KMS-11 (cell line): ENCODE measurements at regions not wholly inside any gene's neighbourhood (a gene's known extent, or its start where the extent isn't known, plus 50 kb on each side); places are given as distances from the start of the nearest gene placed in this dataset.

Experiments
- H2AFZ ChIP-seq: fragments of 200-600 bp; sonication (generic); 2 replicates; pipeline ENCODE4 v1.6.1; 2016; ENCODE audit warnings: antibody characterized with exemption, mixed run types, low read depth
- H3K27ac ChIP-seq: fragments of 200-600 bp; sonication (generic); 2 replicates; pipeline ENCODE4 v1.6.1; 2016; ENCODE audit warnings: mild to moderate bottlenecking, mixed run types
- H3K27me3 ChIP-seq: fragments of 200-600 bp; sonication (generic); 2 replicates; pipeline ENCODE4 v1.6.1; 2017; ENCODE audit warnings: mild to moderate bottlenecking, low read depth, mixed run types, moderate library complexity; ENCODE audit not compliant: insufficient read depth
- H3K36me3 ChIP-seq: fragments of 200-600 bp; sonication (generic); 2 replicates; pipeline ENCODE4 v1.6.1; 2017; ENCODE audit warnings: mild to moderate bottlenecking, mixed run types; ENCODE audit not compliant: insufficient read depth
- H3K4me1 ChIP-seq: fragments of 200-600 bp; sonication (generic); 2 replicates; pipeline ENCODE4 v1.6.1; 2016; ENCODE audit warnings: mild to moderate bottlenecking, low read depth, mixed run types; ENCODE audit not compliant: poor library complexity, severe bottlenecking
- H3K4me2 ChIP-seq: fragments of 200-600 bp; sonication (generic); 2 replicates; pipeline ENCODE4 v1.7.0; 2016; ENCODE audit warnings: mild to moderate bottlenecking, mixed run types
- H3K4me3 ChIP-seq: fragments of 200-600 bp; sonication (generic); IDR thresholded peaks from 2 replicates; pipeline ENCODE4 v1.6.1; 2017; ENCODE audit warnings: low read depth, low read length, mixed read lengths; ENCODE audit not compliant: insufficient read depth
- H3K79me2 ChIP-seq: fragments of 200-600 bp; sonication (generic); 2 replicates; pipeline ENCODE4 v1.6.1; 2016; ENCODE audit warnings: low read depth, mixed run types; ENCODE audit not compliant: insufficient read depth
- H3K9ac ChIP-seq: fragments of 200-600 bp; sonication (generic); 2 replicates; pipeline ENCODE4 v1.6.1; 2016; ENCODE audit warnings: mild to moderate bottlenecking, mixed run types
- H4K20me1 ChIP-seq: fragments of 200-600 bp; sonication (generic); 2 replicates; pipeline ENCODE4 v1.6.1; 2016; ENCODE audit warnings: mild to moderate bottlenecking, mixed run types; ENCODE audit not compliant: insufficient read depth
- CTCF ChIP-seq: fragments of 200-600 bp; sonication (generic); conservative IDR thresholded peaks from 2 replicates; pipeline ENCODE4 v1.6.1; 2017; ENCODE audit warnings: low read depth, mild to moderate bottlenecking, antibody characterized with exemption, low read length, moderate library complexity, mixed read lengths

- Histone ChIP-seq H3K79me2 (no peaks in the 10 kb centered on the region), H3K36me3 (no peaks in the 10 kb centered on the region), H4K20me1 (no peaks in the 10 kb centered on the region), H3K27ac (no peak overlapping the region), H3K4me3 (no peak overlapping the region), H3K4me2 (no peak overlapping the region), H2AFZ (no peak overlapping the region), H3K27me3 (no peaks in the 10 kb centered on the region), H3K4me1 (no peaks in the 10 kb centered on the region), H3K9ac (no peak overlapping the region)
- TF ChIP-seq CTCF: no peak
These were observed 531.0 kb upstream of the NR2F2 start for GRCh38 chr15:95799286-95800200.

- Histone ChIP-seq H3K4me3 (no peak overlapping the region), H3K79me2 (no peaks in the 10 kb centered on the region), H4K20me1 (no peaks in the 10 kb centered on the region), H3K4me1 (no peaks in the 10 kb centered on the region), H3K4me2 (no peak overlapping the region), H2AFZ (no peak overlapping the region), H3K36me3 (no peaks in the 10 kb centered on the region), H3K27ac (no peak overlapping the region), H3K9ac (no peak overlapping the region), H3K27me3 (no peaks in the 10 kb centered on the region)
- no peak for TF ChIP-seq CTCF
These were observed 526.0 kb upstream of the NR2F2 start for GRCh38 chr15:95804484-95804883.

GRCh38 chr15:95812491-95812890, 518.0 kb upstream of the NR2F2 start:
- no peaks in the 10 kb centered on the region for H3K36me3 ChIP-seq
- no peak overlapping the region for H3K4me3 ChIP-seq
- no peak overlapping the region for H3K27ac ChIP-seq
- TF ChIP-seq CTCF: no peak
- no peak overlapping the region for H3K9ac ChIP-seq
- no peak overlapping the region for H3K4me2 ChIP-seq
- no peaks in the 10 kb centered on the region for H4K20me1 ChIP-seq
- H3K4me1 ChIP-seq: no peaks in the 10 kb centered on the region
- no peak overlapping the region for H2AFZ ChIP-seq
- H3K79me2 ChIP-seq: no peaks in the 10 kb centered on the region
- H3K27me3 ChIP-seq: no peaks in the 10 kb centered on the region

- Histone ChIP-seq H3K4me2 (no peak overlapping the region), H3K36me3 (no peaks in the 10 kb centered on the region), H3K9ac (no peak overlapping the region), H2AFZ (no peak overlapping the region), H3K4me3 (no peak overlapping the region), H4K20me1 (no peaks in the 10 kb centered on the region), H3K79me2 (no peaks in the 10 kb centered on the region), H3K27ac (no peak overlapping the region), H3K4me1 (no peaks in the 10 kb centered on the region), H3K27me3 (no peaks in the 10 kb centered on the region)
- no peak for TF ChIP-seq CTCF
These were observed 515.6 kb upstream of the NR2F2 start for GRCh38 chr15:95814908-95815307.
